Mesothelial cell of epicardium (in vitro differentiated cells): ENCODE measurements at regions not wholly inside any gene's neighbourhood (a gene's known extent, or its start where the extent isn't known, plus 50 kb on each side); places are given as distances from the start of the nearest gene placed in this dataset.

ENCODE experiments used
- DNase-seq, 2 experiments: peaks; one replicate each; pipeline ENCODE4 v3.0.0; 2021; ENCODE audit warnings: low spot score in 2 of 2; ENCODE audit not compliant: unreplicated experiment in 2 of 2
- H3K27ac Mint-ChIP-seq: 2 replicates; pipeline ENCODE4 v1.8.0; 2021; ENCODE audit warnings: mixed read lengths
- H3K27me3 Mint-ChIP-seq: 2 replicates; pipeline ENCODE4 v1.8.0; 2021; ENCODE audit warnings: low read depth, mixed read lengths
- H3K36me3 Mint-ChIP-seq: 2 replicates; pipeline ENCODE4 v1.8.0; 2021; ENCODE audit warnings: mixed read lengths
- H3K4me1 Mint-ChIP-seq: 2 replicates; pipeline ENCODE4 v1.8.0; 2021; ENCODE audit warnings: mixed read lengths
- H3K4me3 Mint-ChIP-seq: 2 replicates; pipeline ENCODE4 v1.8.0; 2021; ENCODE audit warnings: mild to moderate bottlenecking, moderate library complexity, mixed read lengths
- H3K9me3 Mint-ChIP-seq: 2 replicates; pipeline ENCODE4 v1.8.0; 2021; ENCODE audit warnings: mixed read lengths
- CTCF ChIP-seq: fragments of 200-600 bp; sonication (generic); IDR thresholded peaks from one replicate; pipeline ENCODE4 v1.5.0; 2021; ENCODE audit warnings: antibody characterized with exemption; ENCODE audit not compliant: unreplicated experiment

- H3K27ac Mint-ChIP-seq: no peak overlapping the region
- H3K4me1 Mint-ChIP-seq: peaks cover 15% of the 10 kb centered on the region
- no peak for DNase-seq
- no peaks in the 10 kb centered on the region for H3K36me3 Mint-ChIP-seq
- peaks cover 18% of the 10 kb centered on the region for H3K27me3 Mint-ChIP-seq
- H3K9me3 Mint-ChIP-seq: no peaks in the 10 kb centered on the region
- no peak overlapping the region for H3K4me3 Mint-ChIP-seq
- no peak for TF ChIP-seq CTCF
Measured at GRCh38 chr17:14790521-14790920, 474.6 kb downstream of the PMP22 start.

GRCh38 chr17:14784997-14785696, 480.0 kb downstream of the PMP22 start:
- H3K27ac Mint-ChIP-seq: no peak overlapping the region
- TF ChIP-seq CTCF: no peak
- H3K4me3 Mint-ChIP-seq: no peak overlapping the region
- peaks cover 6% of the 10 kb centered on the region for H3K9me3 Mint-ChIP-seq
- no peaks in the 10 kb centered on the region for H3K36me3 Mint-ChIP-seq
- H3K4me1 Mint-ChIP-seq: peaks cover 1% of the 10 kb centered on the region
- H3K27me3 Mint-ChIP-seq: peaks cover 14% of the 10 kb centered on the region
- DNase-seq: no peak

- peaks cover 33% of the 10 kb centered on the region for H3K4me1 Mint-ChIP-seq
- DNase-seq: no peak
- H3K9me3 Mint-ChIP-seq: peaks cover 6% of the 10 kb centered on the region
- H3K27ac Mint-ChIP-seq: no peak overlapping the region
- H3K36me3 Mint-ChIP-seq: no peaks in the 10 kb centered on the region
- no peak for TF ChIP-seq CTCF
- H3K4me3 Mint-ChIP-seq: no peak overlapping the region
- H3K27me3 Mint-ChIP-seq: no peaks in the 10 kb centered on the region
Measured at GRCh38 chr17:14781123-14781522, 480.2 kb downstream of the HS3ST3B1 start.

GRCh38 chr17:14780097-14780651, 479.3 kb downstream of the HS3ST3B1 start:
- H3K36me3 Mint-ChIP-seq: no peaks in the 10 kb centered on the region
- H3K9me3 Mint-ChIP-seq: peaks cover 6% of the 10 kb centered on the region
- no peak for DNase-seq
- no peak for TF ChIP-seq CTCF
- H3K27me3 Mint-ChIP-seq: no peaks in the 10 kb centered on the region
- H3K4me3 Mint-ChIP-seq: no peak overlapping the region
- H3K4me1 Mint-ChIP-seq: peaks cover 40% of the 10 kb centered on the region
- H3K27ac Mint-ChIP-seq: no peak overlapping the region

- peak overlapping the region; percentile 18 for H3K4me3 Mint-ChIP-seq
- DNase-seq: no peak
- peak overlapping the region; percentile 80 for H3K27ac Mint-ChIP-seq
- peaks cover 40% of the 10 kb centered on the region for H3K4me1 Mint-ChIP-seq
- H3K36me3 Mint-ChIP-seq: no peaks in the 10 kb centered on the region
- peaks cover 9% of the 10 kb centered on the region for H3K9me3 Mint-ChIP-seq
- H3K27me3 Mint-ChIP-seq: no peaks in the 10 kb centered on the region
- TF ChIP-seq CTCF: no peak
Measured at GRCh38 chr17:14779241-14779640, 478.4 kb downstream of the HS3ST3B1 start.
